ENCODE measurements at regions not wholly inside any gene's neighbourhood (a gene's known extent, or its start where the extent isn't known, plus 50 kb on each side); places are given as distances from the start of the nearest gene placed in this dataset.

DNA sequence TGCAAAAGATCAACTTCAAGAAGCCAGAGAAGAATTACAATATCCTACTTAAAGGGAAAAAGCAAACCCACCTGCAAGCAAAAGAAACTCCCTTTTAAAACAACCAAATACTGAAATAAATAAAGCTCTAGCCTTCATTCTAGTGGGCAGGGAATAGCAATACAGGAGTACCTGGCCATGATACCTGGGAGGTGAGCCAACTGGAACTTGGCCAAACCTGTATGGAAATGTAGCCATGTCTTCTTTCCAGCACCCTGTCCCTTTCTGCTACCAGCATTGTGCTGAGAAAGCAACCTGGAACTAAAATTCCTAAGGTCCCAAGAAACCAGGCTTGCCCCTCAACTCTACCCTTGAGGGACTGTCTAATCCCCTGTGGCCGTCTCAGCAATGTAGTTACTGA, 530.0 kb downstream of the EPHB1 start:
- dilution Hi-C loops (cut with HindIII; ENCODE audit: low sequenced_read_pairs, unreplicated experiment) = no loop called here
- BruUV-seq (replicated peaks) = no TSS peak

More for the DNA sequence above, 530.0 kb downstream of the EPHB1 start:
- Histone ChIP-seq H2AK5ac (ENCODE audit: low read depth, low read length) (no peak overlapping the region), H4K5ac (ENCODE audit: low read depth, low read length) (no peak overlapping the region), H3K79me1 (ENCODE audit: low read depth in 1 of 2, low read length in 2 of 2) (no peaks in the 10 kb centered on the region), H3K27ac (ENCODE audit: insufficient read depth, low read length) (no peak overlapping the region), H3K36me3 (ENCODE audit: control insufficient read depth, insufficient read depth, low read length) (no peaks in the 10 kb centered on the region), H2BK120ac (ENCODE audit: low read depth, low read length) (no peak overlapping the region), H2AK9ac (replicated peaks; ENCODE audit: low read depth, low read length, poor library complexity) (no peak overlapping the region), H3K9me1 (ENCODE audit: insufficient read depth, low read length) (no peaks in the 10 kb centered on the region), H3K9me3 (ENCODE audit: control insufficient read depth, insufficient read depth, low read length) (peaks cover 22% of the 10 kb centered on the region), H3K56ac (ENCODE audit: extremely low read depth, insufficient read depth, low read length) (no peak overlapping the region), H3K9ac (ENCODE audit: low read depth, low read length) (no peak overlapping the region), H3K27me3 (ENCODE audit: control insufficient read depth, insufficient read depth, low read length) (no peaks in the 10 kb centered on the region), H2BK5ac (ENCODE audit: low read depth, low read length, poor library complexity, severe bottlenecking) (no peak overlapping the region), H3K4ac (ENCODE audit: low read depth, low read length) (no peak overlapping the region), H2AFZ (replicated peaks; ENCODE audit: low read length, poor library complexity) (no peak overlapping the region), H3K4me1 (ENCODE audit: control insufficient read depth, insufficient read depth, low read length) (no peaks in the 10 kb centered on the region), H4K91ac (ENCODE audit: insufficient read depth, low read depth, low read length) (no peak overlapping the region), H3K4me2 (ENCODE audit: low read depth, low read length) (no peak overlapping the region), H2BK15ac (ENCODE audit: low read depth, low read length) (no peak overlapping the region), H4K8ac (ENCODE audit: low read depth in 2 of 2, low read length in 2 of 2) (no peak overlapping the region), H4K20me1 (ENCODE audit: insufficient read depth, low read length) (no peaks in the 10 kb centered on the region), H3K18ac (ENCODE audit: low read depth, low read length) (no peak overlapping the region), H3K4me3 (ENCODE audit: insufficient read depth, low read depth, low read length) (no peak overlapping the region), H3K23ac (ENCODE audit: low read depth, low read length) (no peak overlapping the region), H2BK20ac (ENCODE audit: low read depth, low read length) (no peak overlapping the region), H3K14ac (replicated peaks; ENCODE audit: low read depth, low read length) (no peak overlapping the region)
- CTCF ChIA-PET = no interaction called here
- intact Hi-C loops (cut with micrococcal nuclease) (no loop called here), in situ Hi-C loops (cut with MboI; ENCODE audit: low sequenced_read_pairs) (no loop called here)
- DNase-seq (no peak), ATAC-seq (ENCODE audit: low read depth) (no peak)
- POLR2A ChIA-PET (ENCODE audit: unreplicated experiment) = no interaction called here
- no peak for TF ChIP-seq SMC3 (IDR thresholded peaks at IDR 0.05; ENCODE audit: low read depth, low read length)
- TF ChIP-seq FOS (IDR thresholded peaks at IDR 0.05; ENCODE audit: low read depth, low read length) = no peak
- TF ChIP-seq MAFK (IDR thresholded peaks at IDR 0.05; ENCODE audit: low read depth, low read length) = no peak
- no peak for TF ChIP-seq MXI1 (IDR thresholded peaks at IDR 0.05; ENCODE audit: borderline replicate concordance, low read depth, low read length)
- WGBS, 2 experiments (ENCODE audit: extremely low coverage in 2 of 2, insufficient read length in 1 of 2) = no CpG with 5 or more reads among the region's 1 CpG
